ENCODE measurements at regions not wholly inside any gene's neighbourhood (a gene's known extent, or its start where the extent isn't known, plus 50 kb on each side); places are given as distances from the start of the nearest gene placed in this dataset.
"Not testable (repeated sequence)": the region's sequence is repeated elsewhere in the genome, so short reads cannot be mapped to it uniquely, and the experiment has no call there.

- no peak for DNase-seq (ENCODE audit: low read depth in 2 of 3, low spot score in 2 of 3)
Measured at GRCh38 chr9:113664181-113664875, 200.8 kb downstream of the RGS3 start.

DNA sequence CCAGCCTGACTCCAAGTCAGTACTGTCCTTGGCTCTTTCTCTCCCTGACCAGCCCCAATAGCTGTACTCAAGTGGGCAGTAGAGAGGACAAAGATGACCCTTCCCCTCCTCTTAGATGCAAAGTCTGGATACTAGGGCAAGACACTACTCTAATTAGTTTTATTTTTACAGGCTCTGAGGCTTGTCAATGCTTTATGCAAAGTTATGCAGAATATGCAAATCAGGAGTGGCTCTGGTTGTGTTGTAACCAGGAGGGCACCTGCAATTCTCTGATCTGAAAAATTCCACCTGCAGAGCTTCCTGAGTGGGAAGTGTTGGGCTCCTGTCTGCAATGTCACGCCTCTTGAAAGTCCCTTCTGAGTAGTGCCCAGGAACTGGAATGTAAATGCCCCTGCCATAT is 201.5 kb downstream of the RGS3 start:
- no peak for DNase-seq (ENCODE audit: low read depth in 2 of 3, low spot score in 2 of 3)

DNA sequence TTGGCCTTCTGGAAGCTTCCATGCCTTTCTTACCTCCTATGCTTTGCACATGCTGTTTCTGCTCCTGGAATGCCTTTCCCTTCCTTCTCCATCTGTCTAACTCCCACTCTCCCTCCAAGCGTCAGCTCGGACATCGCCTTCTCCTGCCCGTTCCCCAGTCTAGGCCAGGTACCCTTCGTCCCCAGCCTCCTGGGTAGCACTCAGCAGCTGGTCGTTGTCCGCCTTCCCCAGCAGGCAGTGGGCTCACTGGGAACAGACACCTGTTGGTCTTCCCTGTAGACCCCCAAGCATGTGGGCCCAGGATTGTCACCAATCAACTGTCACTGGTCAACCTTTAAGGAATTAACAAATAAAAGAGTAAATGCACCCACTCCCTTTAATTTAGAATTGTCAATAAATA is 202.2 kb downstream of the RGS3 start:
- DNase-seq (ENCODE audit: low read depth in 2 of 3, low spot score in 2 of 3), result no peak

- no peak for DNase-seq (ENCODE audit: low read depth in 2 of 3, low spot score in 2 of 3)
Measured at GRCh38 chr9:113668061-113668460, 204.5 kb downstream of the RGS3 start.

DNA sequence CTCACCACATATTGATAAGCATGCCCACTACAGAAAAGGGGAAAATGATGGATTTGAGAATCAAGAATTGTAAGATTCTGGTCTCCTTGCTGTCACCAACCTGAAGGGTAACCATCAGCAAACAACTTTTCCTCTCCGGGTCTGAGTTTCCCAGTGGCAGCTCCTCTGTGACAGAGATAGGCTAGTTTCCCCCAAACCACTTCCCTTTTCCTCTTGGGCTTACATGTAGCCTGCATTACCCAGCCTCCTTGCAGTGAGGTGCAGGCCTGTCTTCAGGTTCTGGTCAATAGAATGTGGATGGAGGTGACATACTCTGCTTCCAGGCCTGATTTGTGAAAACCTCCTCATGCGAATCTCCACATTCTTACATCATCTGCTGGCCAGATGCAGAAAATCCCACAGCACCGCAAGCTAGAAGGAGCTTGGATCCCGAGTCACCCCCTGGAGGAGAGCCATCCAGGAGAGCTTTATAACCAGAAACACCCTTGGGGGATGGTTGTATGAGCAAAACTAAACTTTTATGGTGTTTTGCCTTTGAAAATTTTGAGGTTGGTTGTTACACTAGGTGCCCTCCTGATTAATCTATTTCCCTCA is 206.1 kb downstream of the RGS3 start:
- DNase-seq (ENCODE audit: low read depth in 2 of 3, low spot score in 2 of 3), result no peak

- no peak for DNase-seq (ENCODE audit: low read depth in 2 of 3, low spot score in 2 of 3)
Measured at GRCh38 chr9:113673726-113674125, 202.4 kb upstream of the ZNF618 start.

DNA sequence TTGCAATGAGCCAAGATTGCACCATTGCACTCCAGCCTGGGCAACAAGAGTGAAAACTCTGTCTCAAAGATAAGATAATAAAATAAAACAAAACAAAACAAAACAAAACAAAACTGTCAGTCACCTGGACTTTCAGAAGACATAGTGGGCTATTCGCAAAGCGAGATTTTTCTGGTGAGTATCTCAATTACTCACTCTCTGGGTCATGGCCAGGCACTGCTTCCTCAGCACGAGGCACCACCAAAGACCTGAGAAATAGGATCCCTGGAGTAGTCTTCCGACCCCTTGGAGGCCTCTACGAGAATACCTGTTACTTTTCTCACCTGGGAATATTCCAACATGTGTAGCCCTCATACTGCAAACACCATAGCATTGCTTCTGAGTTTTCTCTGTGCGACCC is 201.7 kb upstream of the ZNF618 start:
- no peak for DNase-seq (ENCODE audit: low read depth in 2 of 3, low spot score in 2 of 3)

GRCh38 chr9:113675475-113675941 is 200.6 kb upstream of the ZNF618 start:
- no peak for DNase-seq (ENCODE audit: low read depth in 2 of 3, low spot score in 2 of 3)

DNA sequence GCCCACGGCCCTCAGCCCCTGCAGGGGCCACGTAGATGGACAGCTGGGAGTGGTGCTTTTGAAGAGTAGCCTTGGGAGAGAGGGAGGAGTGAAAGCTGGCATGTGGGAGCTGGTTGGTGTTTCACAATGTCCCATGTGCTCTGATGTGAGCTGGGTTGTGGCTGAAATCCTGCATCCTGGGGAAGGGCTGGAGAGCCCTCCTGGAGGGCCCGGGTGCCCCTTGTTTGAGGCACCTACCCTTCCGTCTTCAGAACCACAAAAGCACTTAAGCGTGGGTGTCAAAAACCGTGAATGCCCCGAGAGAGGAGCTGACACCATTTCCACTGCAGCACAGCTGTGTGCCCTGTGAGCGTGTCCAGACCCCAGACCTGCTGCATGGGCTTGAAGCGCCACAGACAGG is 199.1 kb upstream of the ZNF618 start:
- DNase-seq (ENCODE audit: low read depth in 2 of 3, low spot score in 2 of 3), result no peak

DNA sequence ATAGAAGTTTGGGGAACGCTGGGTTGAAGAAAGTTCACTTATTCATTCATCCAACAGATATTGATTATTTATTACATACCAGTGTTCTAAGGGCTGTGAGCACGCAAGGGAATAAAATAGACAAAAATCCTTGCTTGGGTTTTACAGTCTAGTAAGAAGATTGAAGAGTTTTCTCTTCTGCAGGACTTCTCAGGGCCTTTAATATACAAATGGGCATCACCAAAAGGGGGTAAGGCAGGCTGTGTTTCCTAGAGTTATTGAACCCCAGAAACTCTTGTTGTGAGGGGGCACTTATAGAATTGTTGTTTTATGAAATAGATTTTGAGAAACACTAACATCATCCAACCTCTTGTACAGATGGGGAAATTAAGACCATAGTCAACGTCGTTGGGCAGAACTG is 198.5 kb upstream of the ZNF618 start:
- DNase-seq (ENCODE audit: low read depth in 2 of 3, low spot score in 2 of 3), result no peak

DNA sequence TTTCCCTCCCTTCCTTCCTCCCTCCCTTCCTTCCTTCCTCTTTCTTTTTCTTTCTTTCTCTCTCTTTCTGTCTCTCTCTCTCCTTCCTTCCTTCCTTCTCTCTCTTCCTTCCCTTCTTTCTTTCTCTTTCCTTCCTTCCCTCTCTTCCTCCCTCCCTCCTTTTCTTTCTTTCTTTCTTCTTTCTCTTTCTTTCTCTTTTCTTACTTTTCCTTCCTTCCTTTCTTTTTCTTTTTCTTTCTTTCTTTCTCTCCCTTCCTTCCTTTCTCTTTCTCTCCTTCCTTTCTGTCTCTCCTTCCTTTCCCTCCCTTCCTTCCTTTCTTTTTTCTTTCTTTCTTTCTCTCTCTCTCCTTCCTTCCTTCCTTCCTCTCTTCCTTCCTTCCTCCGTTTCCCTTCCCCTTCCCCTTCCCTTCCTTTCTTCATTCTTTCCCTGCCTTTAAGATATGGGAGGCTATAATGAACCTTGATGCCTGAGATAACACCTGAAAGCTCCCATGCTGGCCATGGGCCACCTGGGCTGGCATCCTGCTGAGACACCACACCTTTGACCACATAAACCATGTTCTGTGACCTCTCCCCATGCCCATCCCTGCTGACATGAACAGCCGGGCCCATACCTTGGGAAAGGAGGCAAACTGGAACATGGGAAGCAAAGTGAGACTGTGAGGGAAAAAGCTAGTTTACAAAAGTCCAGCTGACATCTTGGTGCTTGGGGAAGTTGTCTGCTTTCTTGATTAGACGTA is 197.8 kb upstream of the ZNF618 start:
- DNase-seq (ENCODE audit: low read depth in 2 of 3, low spot score in 2 of 3), result no peak

GRCh38 chr9:113678859-113679256 is 197.3 kb upstream of the ZNF618 start:
- DNase-seq (ENCODE audit: low read depth in 2 of 3, low spot score in 2 of 3), result no peak

DNA sequence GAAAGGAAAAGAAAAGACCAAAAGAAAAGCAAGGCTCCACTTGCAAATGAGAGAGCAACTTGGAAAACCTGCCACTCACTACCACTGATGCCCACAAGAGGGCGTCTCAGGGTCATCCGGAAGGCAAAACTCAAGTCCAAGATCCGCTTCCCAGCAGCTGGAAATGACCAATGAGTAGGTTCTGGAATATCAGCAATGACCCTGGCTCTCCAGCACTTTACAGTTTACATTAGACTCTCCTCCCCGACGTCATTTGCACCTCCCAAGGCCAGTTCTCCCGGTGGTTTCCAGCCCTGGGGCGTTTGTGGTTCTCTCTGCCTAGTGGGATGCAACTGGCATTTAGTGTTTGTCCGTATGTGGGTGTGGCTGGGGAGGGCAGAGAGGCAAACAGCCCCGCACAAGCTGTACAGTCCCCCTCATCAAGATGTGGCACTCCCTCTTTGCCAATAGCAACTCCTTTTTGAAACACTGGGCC is 193.8 kb upstream of the ZNF618 start:
- peak; percentile 5 to 30 (median 23) for DNase-seq (ENCODE audit: low read depth in 2 of 3, low spot score in 2 of 3)

DNA sequence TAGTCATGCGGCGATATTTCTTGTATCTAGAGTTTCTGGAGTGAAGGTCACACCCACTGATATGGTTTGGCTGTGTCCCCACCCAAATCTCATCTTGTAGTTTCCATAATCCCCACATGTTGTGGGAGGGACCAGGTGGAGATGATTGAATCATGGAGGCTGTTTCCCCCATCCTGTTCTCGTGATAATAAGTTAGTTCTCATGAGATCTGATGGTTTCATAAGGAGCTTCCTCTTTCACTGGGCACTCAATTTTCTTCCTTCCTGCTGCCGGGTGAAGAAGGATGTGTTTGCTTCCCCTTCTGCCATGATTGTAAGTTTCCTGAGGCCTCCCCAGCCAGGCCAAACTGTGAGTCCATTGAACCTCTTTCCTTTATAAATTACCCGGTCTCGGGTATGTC is 190.5 kb upstream of the ZNF618 start:
- DNase-seq (ENCODE audit: low read depth in 2 of 3, low spot score in 2 of 3), result not testable (repeated sequence)

GRCh38 chr9:113687107-113687679 is 188.9 kb upstream of the ZNF618 start:
- DNase-seq (ENCODE audit: low read depth in 2 of 3, low spot score in 2 of 3), result no peak

GRCh38 chr9:113687680-113688371 is 188.3 kb upstream of the ZNF618 start:
- no peak for DNase-seq (ENCODE audit: low read depth in 2 of 3, low spot score in 2 of 3)

GRCh38 chr9:113690055-113690740 is 185.9 kb upstream of the ZNF618 start:
- DNase-seq (ENCODE audit: low read depth in 2 of 3, low spot score in 2 of 3), result no peak

GRCh38 chr9:113692256-113692655 is 183.9 kb upstream of the ZNF618 start:
- no peak for DNase-seq (ENCODE audit: low read depth in 2 of 3, low spot score in 2 of 3)

DNA sequence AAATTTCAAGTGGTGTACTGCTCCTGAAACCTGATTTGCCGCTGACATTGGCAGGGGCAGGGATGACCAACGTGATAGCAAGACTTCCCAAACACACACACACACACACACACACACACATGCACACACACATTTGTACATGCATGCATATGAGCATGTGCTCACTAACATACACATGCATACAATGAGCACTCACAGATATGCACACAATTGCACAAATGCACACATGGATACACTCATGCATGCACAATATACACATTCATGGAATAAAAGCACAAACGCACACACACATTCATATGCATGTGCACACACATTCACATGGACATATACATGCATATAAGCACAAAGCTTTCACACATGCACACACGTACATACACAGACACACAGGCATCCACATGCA is 181.2 kb upstream of the ZNF618 start:
- DNase-seq (ENCODE audit: low read depth in 2 of 3, low spot score in 2 of 3), result no peak

GRCh38 chr9:113695440-113695851 is 180.7 kb upstream of the ZNF618 start:
- no peak for DNase-seq (ENCODE audit: low read depth in 2 of 3, low spot score in 2 of 3)

DNA sequence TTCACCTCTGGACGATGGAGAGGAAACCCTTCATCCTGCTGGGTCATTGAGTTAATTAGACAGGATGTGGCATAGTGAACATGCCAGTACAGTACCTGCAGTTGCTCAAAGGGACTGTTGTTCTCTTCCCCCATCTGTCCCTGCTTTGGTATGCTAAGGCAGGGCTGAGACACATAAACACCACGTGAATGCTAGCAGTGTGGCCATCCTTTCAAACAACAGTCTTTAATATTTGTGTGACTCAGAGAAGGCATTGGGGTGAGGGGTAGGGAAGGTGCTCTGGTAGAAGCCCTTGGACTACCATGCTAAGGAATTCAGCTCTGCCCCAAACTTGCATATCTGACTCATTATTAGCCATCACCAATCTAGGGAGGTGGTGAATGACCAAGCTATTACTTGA is 180.2 kb upstream of the ZNF618 start:
- DNase-seq (ENCODE audit: low read depth in 2 of 3, low spot score in 2 of 3), result no peak

Data from activated CD8-positive, alpha-beta memory T cell treated with anti-CD3 and anti-CD28 coated beads for 48 hours (primary cell).